Muscle of arm (tissue), 1 donor: ENCODE measurements at regions not wholly inside any gene's neighbourhood (a gene's known extent, or its start where the extent isn't known, plus 50 kb on each side); places are given as distances from the start of the nearest gene placed in this dataset.
A peak's percentile ranks its signal among the peaks of the same experiment; 100 is the strongest.

Experiments used
- DNase-seq: peaks from one replicate; pipeline ENCODE4 v3.0.0-alpha.2; 2013

DNA sequence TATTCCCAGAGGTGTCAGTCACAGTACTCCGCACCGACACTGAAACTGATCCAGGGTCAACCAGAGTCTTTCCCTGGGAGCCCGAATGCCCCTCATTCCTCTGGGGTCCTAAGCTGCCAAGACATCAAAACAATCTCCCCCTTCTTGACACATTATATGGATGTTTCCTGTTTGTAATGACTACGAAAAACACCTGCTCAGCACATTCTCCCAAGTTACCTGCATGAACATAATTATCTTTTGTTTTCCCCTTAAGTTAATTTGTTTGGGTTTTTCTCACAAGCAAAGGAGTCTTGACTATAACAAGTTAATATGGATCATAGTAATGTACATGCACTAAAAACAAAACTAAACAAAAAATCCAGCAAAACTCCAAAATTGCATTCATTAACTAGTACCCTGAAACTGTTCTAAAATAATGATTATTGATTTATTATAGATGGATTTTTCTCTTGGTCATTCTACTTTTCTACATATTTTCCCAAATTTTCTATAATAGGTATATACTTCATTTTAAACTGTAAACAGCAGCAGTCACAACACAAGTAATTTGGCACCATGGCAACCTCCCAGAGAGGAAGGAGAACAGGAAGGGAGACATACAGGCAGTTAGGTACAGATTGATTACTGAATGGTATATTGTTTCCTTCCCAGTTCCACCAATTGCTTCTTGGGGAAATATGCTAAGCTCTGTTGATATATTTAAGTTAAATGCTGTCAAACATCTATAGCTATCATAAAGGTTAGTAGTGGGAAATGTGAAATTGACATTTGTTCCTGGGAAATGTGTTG is 631.5 kb downstream of the METTL15 start:
- DNase-seq: no peak

DNA sequence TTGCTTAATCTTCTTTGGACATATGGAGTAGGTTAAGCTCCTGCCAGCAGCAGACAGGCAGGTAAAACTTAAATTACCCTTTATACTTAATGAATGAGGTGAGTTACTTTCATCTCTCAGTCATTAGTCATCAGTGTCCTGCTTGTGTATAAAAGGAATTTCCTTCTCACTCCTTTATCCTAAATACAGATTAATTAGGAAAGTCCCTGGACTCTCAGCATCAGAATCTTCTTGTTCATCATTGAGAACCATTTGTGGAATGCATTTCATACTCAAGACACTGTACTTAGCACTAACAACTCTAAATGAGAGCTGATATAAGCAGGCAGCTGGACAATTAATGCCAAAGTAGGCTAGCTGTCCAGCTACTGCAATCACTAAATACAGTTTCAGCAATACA is 630.4 kb downstream of the METTL15 start:
- DNase-seq: no peak

DNA sequence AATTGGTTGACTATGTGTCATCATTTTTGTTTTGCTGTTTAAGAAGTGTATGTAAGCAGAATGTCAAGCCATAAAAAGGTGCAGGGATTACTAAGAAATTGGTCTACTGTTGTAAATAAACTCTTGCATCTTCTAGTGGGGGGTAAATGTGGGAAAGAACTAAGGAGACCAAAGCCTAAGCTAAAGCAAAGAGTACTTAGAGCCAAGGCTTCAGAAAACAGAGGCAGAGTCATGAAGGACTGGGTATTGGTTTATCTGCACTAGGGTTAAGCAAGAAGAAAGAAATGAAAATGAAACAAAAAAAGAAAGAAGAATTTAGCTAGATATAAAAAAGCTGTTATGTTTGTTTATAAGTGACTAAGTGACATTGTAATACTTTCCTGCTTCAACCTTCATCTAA is 628.1 kb downstream of the METTL15 start:
- DNase-seq: no peak

DNA sequence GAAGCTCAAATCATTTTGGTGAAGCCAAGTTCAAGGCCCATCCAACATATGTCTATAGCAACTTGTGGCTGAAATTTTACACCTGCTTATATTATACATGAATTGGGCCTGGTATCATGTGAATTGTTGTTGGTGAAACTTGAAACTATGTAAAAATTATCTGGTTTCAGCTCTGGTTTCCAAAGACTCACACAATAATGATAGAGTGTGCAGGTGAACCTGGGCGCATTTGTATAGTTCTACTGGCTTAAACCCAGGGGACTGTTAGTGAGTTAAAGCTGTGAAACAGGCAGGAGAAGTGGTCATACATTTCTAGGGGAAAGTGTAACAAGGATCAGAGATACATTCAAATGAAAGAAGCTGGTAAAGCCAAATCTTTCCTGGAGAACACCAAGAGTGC is 627.3 kb downstream of the METTL15 start:
- DNase-seq: no peak

DNA sequence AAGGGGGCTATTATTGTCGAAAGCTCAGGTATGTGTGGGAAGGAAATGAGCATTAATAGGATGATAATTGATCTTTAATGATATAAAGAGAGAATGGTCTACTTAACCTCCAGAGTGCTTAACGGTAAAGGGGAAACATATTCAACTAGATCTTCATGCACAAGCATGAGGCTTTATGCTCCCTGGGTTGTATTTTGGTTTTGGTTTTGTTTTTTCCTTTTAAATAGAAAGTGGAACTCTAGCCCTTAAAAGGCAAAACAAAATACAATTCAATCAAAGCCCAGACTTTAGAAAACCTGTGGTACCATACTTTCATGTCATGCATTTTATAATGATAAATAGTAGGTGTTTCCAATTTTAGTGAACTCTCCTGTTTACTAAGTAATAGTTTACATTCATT is 622.7 kb downstream of the METTL15 start:
- no peak for DNase-seq

DNA sequence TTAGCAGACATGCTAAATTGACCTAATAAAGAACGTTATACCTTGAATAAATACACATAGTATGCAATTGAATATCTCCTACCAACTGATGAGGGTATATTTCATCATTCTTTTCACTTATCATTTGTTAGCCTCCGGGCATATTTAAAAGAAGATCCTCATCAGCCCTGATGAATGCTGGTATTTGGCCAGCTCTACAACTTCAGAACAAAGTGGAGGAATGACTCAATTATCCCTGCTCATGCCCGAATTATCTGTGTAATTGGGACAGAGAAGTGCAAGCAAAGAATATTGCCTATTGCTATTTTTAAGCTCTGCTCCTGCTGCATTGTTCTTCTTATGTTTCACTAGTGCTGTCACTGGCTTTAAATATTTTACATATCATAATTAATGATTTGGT is 622.1 kb downstream of the METTL15 start:
- no peak for DNase-seq

DNA sequence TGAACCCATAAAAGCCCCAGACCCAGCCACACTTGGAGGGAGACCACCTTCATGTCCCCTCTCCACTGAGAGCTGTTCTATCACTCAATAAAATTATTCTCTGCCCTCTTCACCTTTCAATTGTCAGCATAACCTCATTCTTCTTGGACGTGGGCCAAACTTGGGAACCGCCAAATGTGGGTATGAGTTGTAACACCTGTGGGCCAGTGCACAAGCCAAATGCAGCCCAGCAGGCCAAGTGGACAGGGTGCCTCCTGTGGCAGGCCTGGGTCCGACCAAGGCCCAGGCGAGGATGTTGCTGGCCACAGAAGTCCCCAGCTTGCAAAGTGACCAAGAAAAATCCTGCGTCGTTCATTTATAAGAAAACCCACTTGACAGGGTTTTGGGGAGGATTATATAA is 621.2 kb downstream of the METTL15 start:
- no peak for DNase-seq

DNA sequence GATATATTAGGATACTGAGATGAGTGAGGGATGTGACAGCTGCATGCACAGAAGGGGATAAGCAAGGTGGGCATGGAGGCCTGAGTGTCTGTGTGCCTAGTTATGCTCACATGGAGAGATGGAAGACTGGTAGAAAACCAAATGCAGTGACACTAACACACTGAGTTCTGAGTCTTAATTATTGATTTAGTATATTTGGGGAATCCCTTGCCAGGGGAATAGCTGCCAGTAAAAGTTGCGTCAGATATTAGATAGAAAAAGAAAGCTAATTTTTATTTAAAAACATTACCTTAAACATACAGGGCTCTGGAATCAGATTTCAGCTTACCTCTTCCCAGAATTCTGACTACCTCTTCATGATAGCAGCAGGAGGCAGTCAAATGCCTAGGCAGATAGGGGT is 620.5 kb downstream of the METTL15 start:
- no peak for DNase-seq

DNA sequence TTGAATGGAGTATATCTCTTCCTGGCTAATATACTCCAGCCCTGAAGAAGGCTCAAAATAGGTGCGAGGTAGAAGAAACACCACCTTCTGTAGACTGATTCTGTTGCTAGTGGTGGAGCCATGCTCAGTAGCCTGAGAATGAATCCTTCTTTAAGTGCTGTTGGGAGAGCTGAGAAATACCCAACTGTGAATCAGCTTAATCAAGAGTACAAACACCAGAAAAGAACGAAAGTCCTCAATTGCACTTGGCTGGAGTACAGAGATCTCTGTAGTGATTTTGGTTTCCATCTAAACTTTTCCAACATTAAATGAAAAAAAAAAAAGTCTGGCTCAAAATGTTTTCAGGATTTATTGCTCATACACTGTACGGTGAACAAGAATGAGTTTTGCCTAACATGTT is 619.1 kb downstream of the METTL15 start:
- no peak for DNase-seq

DNA sequence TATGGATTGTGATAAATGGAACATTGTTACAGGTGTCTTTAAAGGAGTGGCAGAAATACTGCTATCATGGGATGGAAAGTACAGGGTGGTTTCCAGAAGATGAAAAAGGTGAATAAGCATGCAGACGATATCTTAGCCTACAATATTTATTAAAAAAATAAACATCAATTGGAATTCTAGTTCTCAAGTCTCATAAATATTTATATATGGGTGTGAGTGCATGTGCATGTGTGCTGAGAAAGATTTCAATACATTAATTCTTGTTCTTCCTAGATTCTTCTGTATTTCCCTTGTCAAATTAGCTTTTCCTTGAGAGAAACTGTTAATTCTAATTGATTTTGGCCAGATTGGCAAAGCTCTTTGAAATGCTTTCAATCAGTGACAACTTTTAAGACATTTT is 618.2 kb downstream of the METTL15 start:
- DNase-seq: no peak

DNA sequence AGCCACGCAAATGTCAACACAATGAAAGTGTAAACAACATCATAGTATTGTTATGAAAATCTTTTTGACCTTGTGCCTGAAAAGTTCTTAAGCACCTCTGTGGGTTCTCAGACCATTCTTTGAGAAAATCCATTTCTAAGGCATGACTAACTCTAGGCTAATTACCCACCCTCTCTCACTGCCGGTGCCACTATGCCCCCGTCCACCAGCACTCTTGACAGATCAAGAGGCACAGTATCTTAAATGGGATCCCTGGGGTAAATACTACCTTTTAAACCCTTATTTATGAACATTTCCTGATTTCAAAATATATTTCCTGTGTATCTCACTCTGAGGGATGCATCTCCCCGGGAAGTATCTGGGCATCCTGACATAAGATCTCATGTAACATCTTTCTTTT is 607.5 kb downstream of the METTL15 start:
- DNase-seq: no peak

DNA sequence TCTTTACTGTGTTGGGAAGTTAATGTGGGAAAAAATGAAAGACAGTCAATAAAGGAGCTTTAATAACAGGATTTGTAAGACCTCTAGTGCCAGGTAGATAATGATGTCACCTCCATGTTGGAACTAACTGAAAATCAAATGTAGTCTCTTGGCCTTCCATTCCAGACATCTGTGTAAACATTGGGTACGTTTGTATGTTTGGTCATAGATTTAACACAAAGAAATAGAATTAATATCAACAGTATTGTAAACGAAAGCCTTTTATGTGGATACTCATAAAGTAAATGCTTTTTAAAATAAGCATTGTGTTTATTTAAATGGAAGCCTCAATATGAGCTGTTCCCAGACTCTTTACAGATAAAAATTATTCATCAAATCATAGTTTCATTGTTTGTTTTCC is 605.7 kb downstream of the METTL15 start:
- no peak for DNase-seq

DNA sequence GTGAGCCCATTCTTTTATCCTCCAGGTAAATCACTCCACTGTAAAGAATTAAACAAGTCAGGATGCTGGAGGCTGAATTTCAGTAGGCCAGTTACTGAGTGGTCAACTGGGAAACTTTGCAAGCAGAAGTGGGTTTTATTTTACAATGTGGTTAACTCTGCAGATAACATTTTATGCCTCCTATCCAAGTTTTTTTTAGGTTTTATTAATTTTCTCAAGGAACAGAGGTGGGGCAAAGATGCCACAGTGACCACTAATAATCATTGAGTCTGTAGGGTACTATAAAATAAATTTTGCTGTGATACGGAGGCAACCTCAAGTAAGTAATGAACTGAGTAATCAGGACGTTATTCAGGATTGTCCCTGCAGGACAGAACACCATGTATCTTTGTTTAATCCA is 599.9 kb downstream of the METTL15 start:
- no peak for DNase-seq

DNA sequence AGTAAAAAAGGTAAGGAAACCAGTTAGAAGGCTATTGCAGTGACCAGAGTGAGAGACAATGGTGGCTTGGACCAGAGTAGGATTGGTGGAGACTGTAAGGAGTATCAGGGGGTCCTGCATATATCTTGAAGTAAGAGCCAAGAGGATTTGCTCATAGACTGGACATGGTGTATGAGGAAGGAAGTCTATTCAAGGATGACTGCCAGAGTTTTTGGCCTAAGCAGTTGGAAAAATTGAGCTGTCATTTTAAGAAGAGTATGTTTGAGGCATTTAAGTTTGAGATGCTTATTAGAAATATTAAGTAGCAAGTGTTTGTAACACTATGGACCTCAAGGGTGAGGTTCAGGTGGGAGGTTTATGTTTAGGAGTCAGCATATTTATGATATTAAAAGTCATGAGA is 596.6 kb downstream of the METTL15 start:
- DNase-seq: no peak

DNA sequence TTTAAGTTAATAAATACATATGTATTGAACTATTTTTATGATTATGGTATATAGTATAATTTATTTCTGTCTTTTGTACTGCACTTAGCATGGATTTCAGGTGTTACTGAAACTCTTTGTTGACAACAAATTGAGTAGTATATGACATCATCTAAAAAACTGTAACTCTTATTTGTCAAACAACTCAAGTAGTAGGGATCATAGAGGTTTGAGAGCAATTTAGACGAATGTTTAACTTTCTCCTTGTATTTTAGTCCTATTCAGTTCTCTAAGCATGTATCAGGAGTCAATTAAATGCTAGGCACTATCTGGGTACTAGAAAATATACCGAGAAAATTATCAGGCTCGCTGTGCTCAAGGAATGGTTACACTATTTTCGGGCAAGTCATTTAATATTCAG is 595.2 kb downstream of the METTL15 start:
- no peak for DNase-seq

DNA sequence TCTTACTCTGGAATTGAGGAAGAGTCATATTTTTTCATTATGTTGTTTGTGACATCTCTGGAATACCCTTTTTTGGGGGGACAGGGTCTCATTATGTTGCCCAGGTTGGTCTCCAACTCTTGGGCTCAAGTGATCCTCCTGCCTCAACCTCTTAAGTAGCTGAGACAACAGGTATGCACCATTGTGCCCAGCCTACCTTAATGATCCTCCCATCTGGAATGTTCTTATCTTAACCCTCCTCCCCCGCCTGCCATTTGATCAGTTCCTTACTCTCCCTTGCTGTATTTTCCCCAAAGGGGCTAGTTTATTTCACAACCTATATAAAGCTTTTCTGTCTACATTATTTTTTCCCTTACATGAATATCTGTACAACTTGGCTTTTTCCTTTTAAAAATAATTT is 594.7 kb downstream of the METTL15 start:
- no peak for DNase-seq

DNA sequence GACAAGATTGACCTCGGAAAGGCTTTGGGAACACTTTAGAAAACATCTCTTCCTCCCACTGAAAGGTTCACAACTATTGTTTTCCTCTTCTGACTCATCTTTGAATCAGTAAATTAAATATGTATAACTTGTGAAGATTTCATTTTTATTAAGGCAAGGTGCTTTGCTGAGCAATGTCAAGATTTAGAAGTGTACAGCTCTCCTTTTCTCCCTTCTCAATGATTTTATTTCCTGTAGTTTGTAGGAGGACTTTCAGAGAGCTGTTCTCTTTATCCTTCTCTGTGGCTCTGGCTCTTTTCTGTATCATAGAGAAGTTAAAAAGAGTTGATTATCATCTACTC is 594.2 kb downstream of the METTL15 start:
- DNase-seq: no peak

DNA sequence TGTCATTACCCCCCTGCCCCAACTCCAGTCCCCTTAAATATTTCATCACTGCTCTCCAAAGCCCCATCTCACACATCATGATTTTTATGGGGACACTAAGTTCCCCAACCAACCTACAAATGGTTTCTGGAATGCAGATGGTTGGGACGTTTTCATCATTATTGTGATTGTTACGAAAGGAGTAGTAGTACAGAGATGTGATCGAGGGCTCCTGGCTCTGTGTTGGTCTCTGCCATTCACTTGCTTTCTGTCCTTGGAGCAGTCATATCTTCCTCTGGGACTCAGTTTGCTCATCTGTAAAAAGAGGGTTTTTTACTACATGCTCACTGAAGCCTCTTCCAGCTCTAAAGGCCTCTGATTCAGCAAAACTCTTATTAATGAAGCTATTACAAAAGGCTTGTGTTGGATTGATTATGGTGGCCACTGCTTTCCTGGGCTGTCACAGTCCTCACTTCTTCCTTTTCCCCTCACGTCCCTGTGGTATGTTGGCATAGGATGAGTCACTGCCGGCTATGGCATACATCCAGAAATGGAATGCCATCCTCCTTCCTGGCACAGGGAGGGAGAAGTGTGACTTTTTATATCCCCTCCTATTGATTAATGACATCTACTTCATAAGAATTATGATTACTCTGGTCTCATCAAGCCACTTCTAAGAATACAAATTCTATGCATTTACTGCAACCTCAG is 593.7 kb downstream of the METTL15 start:
- DNase-seq: no peak

DNA sequence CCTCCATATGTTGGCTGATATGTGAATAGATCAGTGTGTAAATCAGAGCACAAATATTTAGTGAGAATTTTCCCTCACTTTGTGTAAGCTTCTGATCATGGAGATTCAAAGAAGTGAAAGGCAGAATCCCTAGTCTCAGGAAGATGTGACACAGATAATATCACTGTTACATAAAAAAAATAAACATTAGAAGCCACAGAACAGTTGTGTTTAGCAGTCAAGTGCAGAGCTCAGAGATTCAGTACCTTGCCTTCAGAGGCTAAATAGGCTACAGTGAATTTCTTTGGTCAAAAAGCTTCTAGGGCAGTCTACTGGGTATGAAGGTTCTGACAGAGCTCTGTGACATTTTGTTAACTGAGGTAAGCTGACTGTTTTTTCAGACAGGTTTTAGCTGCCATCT is 591.5 kb downstream of the METTL15 start:
- DNase-seq: no peak

DNA sequence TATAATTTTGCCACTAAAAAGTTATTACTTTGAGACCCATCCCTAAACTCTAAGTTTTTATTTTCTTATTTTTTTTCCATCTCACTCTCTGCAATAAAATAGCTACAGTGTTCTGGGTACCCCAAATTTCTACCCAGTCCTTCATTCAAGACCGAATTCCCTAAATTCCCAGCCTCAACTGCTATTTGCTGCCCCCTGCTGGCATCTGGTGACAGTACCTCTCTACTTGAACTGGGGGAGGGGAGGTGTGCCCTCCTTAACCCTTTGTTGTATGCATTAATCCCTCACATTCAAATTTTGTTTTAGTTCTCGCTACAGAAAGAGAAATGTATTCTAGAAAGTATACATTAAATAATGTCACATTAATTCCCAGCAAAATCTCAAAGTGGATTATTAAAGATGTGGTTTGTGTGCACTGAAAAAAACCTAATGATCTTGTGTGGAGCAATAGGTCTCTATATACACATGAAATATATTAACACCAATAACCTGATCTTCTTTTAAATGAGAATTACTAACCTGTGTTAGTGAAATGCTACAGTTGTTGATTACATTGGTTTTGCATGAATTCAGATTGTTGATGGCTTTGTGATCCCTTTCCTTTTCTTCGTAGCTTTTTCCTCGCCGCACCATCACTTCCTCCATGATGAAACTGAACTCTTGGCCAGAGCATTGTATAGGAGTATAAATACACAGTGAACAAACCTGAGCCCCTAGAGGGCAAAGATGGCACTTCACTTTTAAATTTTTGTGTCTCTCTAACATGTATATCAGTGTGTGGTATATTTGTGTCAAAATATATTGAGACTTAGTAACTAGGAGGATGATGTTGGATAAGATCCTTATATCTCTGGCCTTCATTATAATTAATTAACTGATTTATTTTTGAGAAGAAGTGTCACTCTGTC is 590.0 kb downstream of the METTL15 start:
- peak; percentile 50 for DNase-seq

DNA sequence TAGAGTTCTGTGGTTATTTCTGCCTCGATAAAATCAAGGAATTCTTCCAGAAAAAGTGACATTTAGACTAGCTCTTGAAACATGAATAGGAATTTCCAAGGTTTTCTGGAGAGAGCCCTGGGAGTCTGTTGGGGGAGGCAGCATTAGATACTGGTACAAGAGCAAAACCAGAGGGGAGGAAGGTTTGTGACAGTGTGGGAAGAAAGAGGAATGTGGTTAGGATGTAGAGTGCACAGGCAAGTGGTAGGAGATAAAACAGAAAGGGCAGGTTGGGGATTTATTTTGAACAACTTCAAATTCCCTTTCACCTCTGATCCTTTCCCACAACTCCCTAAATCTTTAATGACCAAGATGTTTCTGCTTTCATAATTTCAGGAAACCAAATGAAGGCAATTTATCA is 588.4 kb downstream of the METTL15 start:
- DNase-seq: no peak

DNA sequence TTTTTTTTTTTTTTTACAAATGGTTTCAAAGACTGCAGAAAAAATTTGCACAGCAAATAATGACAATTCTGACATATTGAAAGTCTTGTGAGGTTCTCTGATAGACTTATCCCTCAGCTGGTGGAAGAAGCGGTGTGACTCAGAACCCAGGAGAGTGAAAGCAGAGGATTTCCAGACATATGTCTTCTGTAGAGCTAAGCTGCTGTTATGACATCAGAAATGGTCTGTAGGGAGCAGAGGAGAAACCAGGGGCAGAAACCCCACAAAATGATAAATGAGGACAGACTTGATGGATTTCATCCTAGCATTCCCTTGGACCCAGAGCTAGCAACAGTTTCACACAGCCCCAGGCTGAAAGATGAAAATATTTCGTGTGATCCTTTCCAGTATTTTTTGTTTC is 582.6 kb downstream of the METTL15 start:
- no peak for DNase-seq
